Progenitor cell of endocrine pancreas (in vitro differentiated cells): ENCODE measurements at regions not wholly inside any gene's neighbourhood (a gene's known extent, or its start where the extent isn't known, plus 50 kb on each side); places are given as distances from the start of the nearest gene placed in this dataset.

ENCODE experiments used
- DNase-seq: peaks from one replicate; pipeline ENCODE4 v3.0.0; 2021; ENCODE audit warnings: low spot score; ENCODE audit not compliant: unreplicated experiment
- H3K27ac Mint-ChIP-seq: 2 replicates; pipeline ENCODE4 v1.8.0; 2021; ENCODE audit warnings: mild to moderate bottlenecking, moderate library complexity, mixed read lengths
- H3K27me3 Mint-ChIP-seq: 2 replicates; pipeline ENCODE4 v1.8.0; 2021; ENCODE audit warnings: mixed read lengths
- H3K36me3 Mint-ChIP-seq: 2 replicates; pipeline ENCODE4 v1.8.0; 2022; ENCODE audit warnings: mixed read lengths; ENCODE audit not compliant: insufficient read depth
- H3K4me1 Mint-ChIP-seq: 2 replicates; pipeline ENCODE4 v1.8.0; 2021; ENCODE audit warnings: low read depth, mixed read lengths
- H3K4me3 Mint-ChIP-seq: 2 replicates; pipeline ENCODE4 v1.8.0; 2021; ENCODE audit warnings: low read depth, mild to moderate bottlenecking, moderate library complexity, mixed read lengths
- H3K9me3 Mint-ChIP-seq: 2 replicates; pipeline ENCODE4 v1.8.0; 2021; ENCODE audit warnings: low read depth, mixed read lengths
- CTCF ChIP-seq: fragments of 200-600 bp; sonication (generic); IDR thresholded peaks from one replicate; pipeline ENCODE4 v1.5.0; 2021; ENCODE audit warnings: antibody characterized with exemption, mild to moderate bottlenecking; ENCODE audit not compliant: unreplicated experiment

- TF ChIP-seq CTCF = no peak
- Mint-ChIP-seq H3K27me3 (peaks cover 5% of the 10 kb centered on the region), H3K27ac (no peak overlapping the region), H3K4me1 (no peaks in the 10 kb centered on the region), H3K9me3 (no peaks in the 10 kb centered on the region), H3K36me3 (no peaks in the 10 kb centered on the region), H3K4me3 (no peak overlapping the region)
- no peak for DNase-seq
Measured at GRCh38 chr4:35493977-35494376, 750.3 kb downstream of the ARAP2 start.

- Mint-ChIP-seq H3K9me3 (no peaks in the 10 kb centered on the region), H3K36me3 (no peaks in the 10 kb centered on the region), H3K27ac (no peak overlapping the region), H3K27me3 (no peaks in the 10 kb centered on the region), H3K4me3 (no peak overlapping the region), H3K4me1 (no peaks in the 10 kb centered on the region)
- DNase-seq = no peak
- no peak for TF ChIP-seq CTCF
Measured at GRCh38 chr4:35494955-35495354, 749.4 kb downstream of the ARAP2 start.

GRCh38 chr4:35500812-35501211 lies 743.5 kb downstream of the ARAP2 start:
- DNase-seq = no peak
- no peak overlapping the region for H3K4me3 Mint-ChIP-seq
- no peaks in the 10 kb centered on the region for H3K9me3 Mint-ChIP-seq
- H3K36me3 Mint-ChIP-seq = no peaks in the 10 kb centered on the region
- TF ChIP-seq CTCF = no peak
- H3K27ac Mint-ChIP-seq = no peak overlapping the region
- no peaks in the 10 kb centered on the region for H3K4me1 Mint-ChIP-seq
- H3K27me3 Mint-ChIP-seq = no peaks in the 10 kb centered on the region

GRCh38 chr4:35503435-35503834 lies 740.9 kb downstream of the ARAP2 start:
- no peaks in the 10 kb centered on the region for H3K4me1 Mint-ChIP-seq
- no peaks in the 10 kb centered on the region for H3K27me3 Mint-ChIP-seq
- no peak for DNase-seq
- no peak overlapping the region for H3K27ac Mint-ChIP-seq
- no peak overlapping the region for H3K4me3 Mint-ChIP-seq
- H3K36me3 Mint-ChIP-seq = no peaks in the 10 kb centered on the region
- no peak for TF ChIP-seq CTCF
- no peaks in the 10 kb centered on the region for H3K9me3 Mint-ChIP-seq

- no peaks in the 10 kb centered on the region for H3K9me3 Mint-ChIP-seq
- TF ChIP-seq CTCF = no peak
- no peaks in the 10 kb centered on the region for H3K4me1 Mint-ChIP-seq
- H3K4me3 Mint-ChIP-seq = no peak overlapping the region
- no peak for DNase-seq
- no peaks in the 10 kb centered on the region for H3K36me3 Mint-ChIP-seq
- H3K27ac Mint-ChIP-seq = no peak overlapping the region
- H3K27me3 Mint-ChIP-seq = no peaks in the 10 kb centered on the region
Measured at GRCh38 chr4:35506161-35506560, 738.2 kb downstream of the ARAP2 start.
